ENCODE measurements at regions not wholly inside any gene's neighbourhood (a gene's known extent, or its start where the extent isn't known, plus 50 kb on each side); places are given as distances from the start of the nearest gene placed in this dataset.

- Histone ChIP-seq H3K27ac (ENCODE audit: low read depth, low read length) (no peak overlapping the region), H3K36me3 (ENCODE audit: insufficient read depth, low read length) (no peaks in the 10 kb centered on the region), H3K4me2 (ENCODE audit: low read length) (no peak overlapping the region), H4K20me1 (ENCODE audit: insufficient read depth, low read length) (no peaks in the 10 kb centered on the region), H3K4me1 (ENCODE audit: insufficient read depth, low read length) (no peaks in the 10 kb centered on the region), H3K9ac (ENCODE audit: low read length) (no peak overlapping the region), H3K79me2 (ENCODE audit: insufficient read depth, low read length) (no peaks in the 10 kb centered on the region), H3K4me3 (ENCODE audit: insufficient read depth, low read depth, low read length) (no peak overlapping the region), H3K9me3 (ENCODE audit: insufficient read depth, low read depth, low read length) (no peaks in the 10 kb centered on the region), H2AFZ (ENCODE audit: low read depth, low read length) (no peak overlapping the region), H3K27me3 (ENCODE audit: insufficient read depth, low read length) (no peaks in the 10 kb centered on the region)
- TF ChIP-seq CTCF (IDR thresholded peaks at IDR 0.05; ENCODE audit: insufficient read depth, low read depth, low read length) = no peak
- no peak for TF ChIP-seq EZH2 (IDR thresholded peaks at IDR 0.05; ENCODE audit: insufficient read depth, low read length)
- no peak for DNase-seq (ENCODE audit: low read depth)
- no peak for FAIRE-seq
- no peaks in the 10 kb centered on the region for H3K27me3 Mint-ChIP-seq (ENCODE audit: low read depth, unreplicated experiment)
- H3K27ac Mint-ChIP-seq (ENCODE audit: unreplicated experiment) = no peak overlapping the region
- H3K4me1 Mint-ChIP-seq (ENCODE audit: low read depth, unreplicated experiment) = no peaks in the 10 kb centered on the region
- no peaks in the 10 kb centered on the region for H3K36me3 Mint-ChIP-seq (ENCODE audit: low read depth, unreplicated experiment)
- H3K9me3 Mint-ChIP-seq (ENCODE audit: unreplicated experiment) = no peaks in the 10 kb centered on the region
- no peak overlapping the region for H3K4me3 Mint-ChIP-seq (ENCODE audit: unreplicated experiment)
These were observed 211.1 kb upstream of the ZIC3 start for GRCh38 chrX:137354851-137355250.

GRCh38 chrX:137353404-137353803, 212.5 kb upstream of the ZIC3 start:
- no peak for FAIRE-seq
- Histone ChIP-seq H3K36me3 (ENCODE audit: insufficient read depth, low read length) (no peaks in the 10 kb centered on the region), H3K27me3 (ENCODE audit: insufficient read depth, low read length) (no peaks in the 10 kb centered on the region), H4K20me1 (ENCODE audit: insufficient read depth, low read length) (no peaks in the 10 kb centered on the region), H3K4me1 (ENCODE audit: insufficient read depth, low read length) (no peaks in the 10 kb centered on the region), H3K27ac (ENCODE audit: low read depth, low read length) (no peak overlapping the region), H3K4me3 (ENCODE audit: insufficient read depth, low read depth, low read length) (no peak overlapping the region), H2AFZ (ENCODE audit: low read depth, low read length) (no peak overlapping the region), H3K9ac (ENCODE audit: low read length) (no peak overlapping the region), H3K9me3 (ENCODE audit: insufficient read depth, low read depth, low read length) (no peaks in the 10 kb centered on the region), H3K79me2 (ENCODE audit: insufficient read depth, low read length) (no peaks in the 10 kb centered on the region), H3K4me2 (ENCODE audit: low read length) (no peak overlapping the region)
- H3K27ac Mint-ChIP-seq (ENCODE audit: unreplicated experiment) = no peak overlapping the region
- H3K27me3 Mint-ChIP-seq (ENCODE audit: low read depth, unreplicated experiment) = no peaks in the 10 kb centered on the region
- no peaks in the 10 kb centered on the region for H3K4me1 Mint-ChIP-seq (ENCODE audit: low read depth, unreplicated experiment)
- TF ChIP-seq CTCF (IDR thresholded peaks at IDR 0.05; ENCODE audit: insufficient read depth, low read depth, low read length) (no peak), EZH2 (IDR thresholded peaks at IDR 0.05; ENCODE audit: insufficient read depth, low read length) (no peak)
- no peaks in the 10 kb centered on the region for H3K9me3 Mint-ChIP-seq (ENCODE audit: unreplicated experiment)
- H3K36me3 Mint-ChIP-seq (ENCODE audit: low read depth, unreplicated experiment) = no peaks in the 10 kb centered on the region
- DNase-seq (ENCODE audit: low read depth) = no peak
- no peak overlapping the region for H3K4me3 Mint-ChIP-seq (ENCODE audit: unreplicated experiment)

GRCh38 chrX:137352101-137352660, 213.7 kb upstream of the ZIC3 start:
- no peaks in the 10 kb centered on the region for H3K9me3 Mint-ChIP-seq (ENCODE audit: unreplicated experiment)
- Histone ChIP-seq H3K36me3 (ENCODE audit: insufficient read depth, low read length) (no peaks in the 10 kb centered on the region), H3K4me3 (ENCODE audit: insufficient read depth, low read depth, low read length) (no peak overlapping the region), H3K79me2 (ENCODE audit: insufficient read depth, low read length) (no peaks in the 10 kb centered on the region), H3K4me2 (ENCODE audit: low read length) (no peak overlapping the region), H3K27me3 (ENCODE audit: insufficient read depth, low read length) (no peaks in the 10 kb centered on the region), H3K9ac (ENCODE audit: low read length) (no peak overlapping the region), H3K4me1 (ENCODE audit: insufficient read depth, low read length) (no peaks in the 10 kb centered on the region), H3K27ac (ENCODE audit: low read depth, low read length) (no peak overlapping the region), H2AFZ (ENCODE audit: low read depth, low read length) (no peak overlapping the region), H3K9me3 (ENCODE audit: insufficient read depth, low read depth, low read length) (no peaks in the 10 kb centered on the region), H4K20me1 (ENCODE audit: insufficient read depth, low read length) (no peaks in the 10 kb centered on the region)
- TF ChIP-seq EZH2 (IDR thresholded peaks at IDR 0.05; ENCODE audit: insufficient read depth, low read length) (no peak), CTCF (IDR thresholded peaks at IDR 0.05; ENCODE audit: insufficient read depth, low read depth, low read length) (no peak)
- H3K36me3 Mint-ChIP-seq (ENCODE audit: low read depth, unreplicated experiment) = no peaks in the 10 kb centered on the region
- no peak overlapping the region for H3K4me3 Mint-ChIP-seq (ENCODE audit: unreplicated experiment)
- FAIRE-seq = peak; percentile 26
- no peak overlapping the region for H3K27ac Mint-ChIP-seq (ENCODE audit: unreplicated experiment)
- no peaks in the 10 kb centered on the region for H3K27me3 Mint-ChIP-seq (ENCODE audit: low read depth, unreplicated experiment)
- DNase-seq (ENCODE audit: low read depth) = no peak
- no peaks in the 10 kb centered on the region for H3K4me1 Mint-ChIP-seq (ENCODE audit: low read depth, unreplicated experiment)
